ENCODE measurements at regions not wholly inside any gene's neighbourhood (a gene's known extent, or its start where the extent isn't known, plus 50 kb on each side); places are given as distances from the start of the nearest gene placed in this dataset.

DNA sequence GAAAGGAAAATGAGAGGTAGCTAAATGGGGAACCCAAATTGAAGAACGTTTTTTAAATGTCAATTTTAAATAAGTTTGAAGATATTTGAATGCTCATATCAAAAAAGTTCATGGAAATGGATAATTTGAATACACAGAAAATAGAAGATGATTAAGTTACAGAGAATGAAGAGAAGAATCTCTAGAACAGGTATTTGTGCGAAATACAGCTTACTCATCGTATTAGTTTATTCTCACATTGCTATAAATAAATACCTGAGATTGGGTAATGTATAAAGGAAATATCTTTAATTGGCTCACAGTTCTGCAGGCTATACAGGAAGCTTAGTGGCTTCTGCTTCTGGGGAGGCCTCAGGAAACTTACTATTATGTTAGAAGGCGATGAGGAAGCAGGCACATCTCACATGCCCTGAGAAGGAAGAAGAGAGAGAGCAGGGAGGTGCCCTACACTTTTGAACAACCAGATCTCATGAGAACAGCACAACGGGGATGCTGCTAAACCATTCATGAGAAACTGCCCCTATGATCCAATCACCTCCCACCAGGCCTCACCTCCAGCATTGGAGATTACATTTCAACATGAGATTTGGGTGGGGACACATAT, 89.7 kb upstream of the DTNA start:
- intact Hi-C loops (cut with DNase I): no loop called here
- peaks cover 9% of the 10 kb centered on the region for H3K9me3 ChIP-seq
- H3K27me3 ChIP-seq (ENCODE audit: insufficient read depth in 3 of 3, low read length in 2 of 3): no peaks in the 10 kb centered on the region
- H3K4me1 ChIP-seq: peaks cover 9% of the 10 kb centered on the region
- H3K36me3 ChIP-seq (ENCODE audit: insufficient read depth in 1 of 2, low read depth in 1 of 2): no peaks in the 10 kb centered on the region
- TF ChIP-seq, protein P1, sequence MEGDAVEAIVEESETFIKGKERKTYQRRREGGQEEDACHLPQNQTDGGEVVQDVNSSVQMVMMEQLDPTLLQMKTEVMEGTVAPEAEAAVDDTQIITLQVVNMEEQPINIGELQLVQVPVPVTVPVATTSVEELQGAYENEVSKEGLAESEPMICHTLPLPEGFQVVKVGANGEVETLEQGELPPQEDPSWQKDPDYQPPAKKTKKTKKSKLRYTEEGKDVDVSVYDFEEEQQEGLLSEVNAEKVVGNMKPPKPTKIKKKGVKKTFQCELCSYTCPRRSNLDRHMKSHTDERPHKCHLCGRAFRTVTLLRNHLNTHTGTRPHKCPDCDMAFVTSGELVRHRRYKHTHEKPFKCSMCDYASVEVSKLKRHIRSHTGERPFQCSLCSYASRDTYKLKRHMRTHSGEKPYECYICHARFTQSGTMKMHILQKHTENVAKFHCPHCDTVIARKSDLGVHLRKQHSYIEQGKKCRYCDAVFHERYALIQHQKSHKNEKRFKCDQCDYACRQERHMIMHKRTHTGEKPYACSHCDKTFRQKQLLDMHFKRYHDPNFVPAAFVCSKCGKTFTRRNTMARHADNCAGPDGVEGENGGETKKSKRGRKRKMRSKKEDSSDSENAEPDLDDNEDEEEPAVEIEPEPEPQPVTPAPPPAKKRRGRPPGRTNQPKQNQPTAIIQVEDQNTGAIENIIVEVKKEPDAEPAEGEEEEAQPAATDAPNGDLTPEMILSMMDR (IDR thresholded peaks at IDR 0.05): no peak
- H3K4me3 ChIP-seq: no peak overlapping the region
- no peak overlapping the region for H3K27ac ChIP-seq
- ATAC-seq: no peak
- no peak for DNase-seq
- WGBS, 3 donors: 84 to 89% (median 86%) methylated on average over 5 of the region's 5 CpGs

DNA sequence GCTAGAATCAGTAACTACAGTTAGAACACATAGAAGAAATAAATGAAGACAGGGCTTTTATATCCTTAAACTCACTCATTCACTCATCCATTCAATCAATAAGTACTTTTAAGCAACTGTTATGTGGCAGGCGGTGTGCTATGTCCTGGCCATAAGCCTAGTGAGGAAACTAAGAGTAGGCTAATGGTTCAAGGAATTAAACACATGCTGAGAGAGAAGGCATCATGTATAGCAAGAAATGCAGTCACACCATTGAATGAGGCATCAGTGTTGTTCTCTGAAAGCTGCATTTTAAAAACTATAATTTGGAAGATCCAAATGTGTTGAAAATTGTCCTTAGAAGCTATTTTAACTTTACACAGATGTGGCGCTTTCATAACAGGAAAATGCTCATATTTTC, 86.5 kb upstream of the DTNA start:
- no peak for ATAC-seq
- Histone ChIP-seq H3K4me1 (peaks cover 27% of the 10 kb centered on the region), H3K4me3 (no peak overlapping the region), H3K36me3 (ENCODE audit: insufficient read depth in 1 of 2, low read depth in 1 of 2) (no peaks in the 10 kb centered on the region), H3K9me3 (no peaks in the 10 kb centered on the region), H3K27ac (peak overlapping the region; percentile 3), H3K27me3 (ENCODE audit: insufficient read depth in 3 of 3, low read length in 2 of 3) (no peaks in the 10 kb centered on the region)
- no peak for DNase-seq
- TF ChIP-seq, protein P1 (IDR thresholded peaks at IDR 0.05): no peak
- intact Hi-C loops (cut with DNase I): no loop called here
- 66 to 82% (median 79%) methylated on average over 2 of the region's 2 CpGs for WGBS, 3 donors

DNA sequence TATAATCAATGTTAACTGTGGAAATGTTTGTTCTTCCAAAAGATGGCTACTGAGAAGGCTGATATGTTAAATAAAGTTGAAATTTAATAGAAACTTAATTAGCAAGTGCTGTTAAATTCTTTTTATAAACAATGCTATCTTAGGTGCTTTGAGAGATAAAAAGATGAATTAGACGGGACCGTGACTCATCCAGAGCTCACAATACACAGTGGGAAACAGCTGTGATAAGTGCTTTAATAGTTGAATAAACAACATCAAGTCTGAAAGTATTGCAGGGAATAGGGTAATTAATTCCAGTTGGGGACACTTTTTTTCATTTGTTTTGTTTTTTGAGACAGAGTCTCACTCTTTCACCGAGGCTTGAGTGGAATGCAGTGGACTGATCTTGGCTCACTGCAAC, 85.5 kb upstream of the DTNA start:
- 40 to 54% (median 48%) methylated on average over 3 of the region's 3 CpGs for WGBS, 3 donors
- H3K27me3 ChIP-seq (ENCODE audit: insufficient read depth in 3 of 3, low read length in 2 of 3): no peaks in the 10 kb centered on the region
- no peaks in the 10 kb centered on the region for H3K36me3 ChIP-seq (ENCODE audit: insufficient read depth in 1 of 2, low read depth in 1 of 2)
- TF ChIP-seq, protein P1 (IDR thresholded peaks at IDR 0.05): no peak
- no peak overlapping the region for H3K4me3 ChIP-seq
- no peaks in the 10 kb centered on the region for H3K9me3 ChIP-seq
- ATAC-seq: no peak
- DNase-seq: no peak
- intact Hi-C loops (cut with DNase I): no loop called here
- H3K4me1 ChIP-seq: peaks cover 27% of the 10 kb centered on the region
- peak overlapping the region; percentile 3 for H3K27ac ChIP-seq

DNA sequence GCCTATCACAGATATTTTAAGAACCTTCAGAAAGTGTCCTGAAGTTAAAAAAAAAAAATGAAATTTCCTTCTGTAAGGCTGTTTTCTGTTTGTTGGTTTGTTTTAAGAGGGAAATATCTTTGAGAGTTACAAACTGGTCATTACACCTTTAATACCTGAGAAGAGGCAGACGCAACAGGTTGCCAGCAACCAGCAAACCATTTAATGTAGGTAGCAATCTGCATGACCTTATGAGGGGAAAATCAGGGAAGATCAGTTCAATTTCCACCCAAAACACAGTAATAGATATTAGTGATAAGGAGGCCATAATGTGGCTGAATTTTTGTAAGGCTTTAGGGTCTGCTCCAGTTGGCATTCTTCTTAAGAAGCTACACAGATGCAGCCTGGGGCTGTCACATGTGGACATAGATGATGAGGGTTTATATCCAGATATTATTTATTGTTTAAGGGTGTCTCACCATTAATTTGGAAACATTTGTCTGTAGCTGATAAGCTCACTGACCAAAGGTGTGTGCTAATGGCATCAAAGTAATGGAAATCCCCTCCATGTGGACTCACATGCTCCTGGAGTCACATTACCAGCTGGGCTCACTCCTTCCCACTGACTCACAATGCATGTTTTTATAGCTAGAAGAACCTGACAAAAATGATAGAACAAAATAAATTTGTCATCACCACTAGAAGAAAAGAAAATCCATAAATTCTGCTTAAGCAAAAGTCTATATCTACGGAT, 83.5 kb upstream of the DTNA start:
- Histone ChIP-seq H3K4me3 (no peak overlapping the region), H3K27me3 (ENCODE audit: insufficient read depth in 3 of 3, low read length in 2 of 3) (no peaks in the 10 kb centered on the region), H3K9me3 (no peaks in the 10 kb centered on the region), H3K4me1 (peaks cover 31% of the 10 kb centered on the region), H3K36me3 (ENCODE audit: insufficient read depth in 1 of 2, low read depth in 1 of 2) (no peaks in the 10 kb centered on the region), H3K27ac (peak overlapping the region; percentile 43)
- ATAC-seq (peak; percentile 59 to 74 (median 62)), DNase-seq (no peak)
- TF ChIP-seq, protein P1 (IDR thresholded peaks at IDR 0.05): no peak
- WGBS, 3 donors: 91 to 95% (median 94%) methylated on average over 2 of the region's 2 CpGs
- intact Hi-C loops (cut with DNase I): no loop called here

Data from psoas muscle (tissue), 7 donors.